Body of pancreas (tissue), 4 donors: ENCODE measurements at regions not wholly inside any gene's neighbourhood (a gene's known extent, or its start where the extent isn't known, plus 50 kb on each side); places are given as distances from the start of the nearest gene placed in this dataset.

ENCODE experiments used
- CTCF ChIP-seq, 7 experiments: fragments of 450-650 bp in 4 of 7; fragments of 200-600 bp in 3 of 7; sonication (generic) in 3 of 7; IDR thresholded peaks; one replicate each; pipeline ENCODE4 v1.5.1; 2016 to 2019; ENCODE audit warnings: antibody characterized with exemption in 7 of 7
- POLR2A ChIP-seq, 3 donors: fragments of 450-650 bp; IDR thresholded peaks; one replicate each; pipeline ENCODE4 v1.6.1; 2016; ENCODE audit warnings: antibody characterized with exemption in 3 of 3, mild to moderate bottlenecking in 2 of 3

GRCh38 chr16:64292953-64293352, 828.9 kb downstream of the CDH11 start:
- TF ChIP-seq POLR2A (IDR thresholded peaks at IDR 0.05) (no peak), CTCF (IDR thresholded peaks at IDR 0.05) (no peak)
